Endothelial cell of umbilical vein (primary cell): ENCODE measurements at regions not wholly inside any gene's neighbourhood (a gene's known extent, or its start where the extent isn't known, plus 50 kb on each side); places are given as distances from the start of the nearest gene placed in this dataset.

Experiments used
- BruUV-seq: library from RNA; stranded (reverse); fragments of 400-500 nt; replicated peaks from 2 replicates; lab custom pipeline; 2021; lab: Mats Ljungman, UMichigan
- CTCF ChIA-PET: fragments of 300-600, 350-600 bp; sonication (Branson Sonifier 250); formaldehyde crosslinking; loops from one replicate; lab custom pipeline; 2021; ENCODE audit warnings: antibody characterized with exemption, inconsistent platforms; lab: Charles Lee
- POLR2A ChIA-PET: fragments of 300-600, 350-600 bp; sonication (Branson Sonifier 250); formaldehyde crosslinking; loops from one replicate; lab custom pipeline; 2021; ENCODE audit warnings: antibody characterized with exemption, inconsistent platforms; lab: Charles Lee
- DNase-seq: peaks from one replicate; pipeline ENCODE4 v3.0.0-alpha.2; 2011; ENCODE audit warnings: low read depth, low spot score
- FAIRE-seq: peaks from 2 replicates; lab custom pipeline; 2011; peaks lifted over from hg19 to GRCh38; lab: Jason Lieb, UNC
- H2AFZ ChIP-seq: 2 replicates; pipeline ENCODE4 v1.6.0; 2012; ENCODE audit warnings: low read depth, low read length, control low read depth, inconsistent platforms
- H3K27ac ChIP-seq: 2 replicates; pipeline ENCODE4 v1.5.1; 2011; ENCODE audit warnings: low read depth, mild to moderate bottlenecking, control low read depth, low read length, moderate library complexity; ENCODE audit not compliant: insufficient read depth
- H3K27me3 ChIP-seq, 2 experiments: 2 replicates each; pipeline versions ENCODE4 v1.6.0 to v1.6.1; 2011; ENCODE audit warnings: low read length in 2 of 2, mixed read lengths in 1 of 2; ENCODE audit not compliant: control insufficient read depth in 2 of 2, insufficient read depth in 2 of 2
- H3K36me3 ChIP-seq, 2 experiments: 2 replicates in 1 of 2; 3 replicates in 1 of 2; pipeline ENCODE4 v1.5.1; 2011; ENCODE audit warnings: low read length in 2 of 2, mild to moderate bottlenecking in 1 of 2, moderate library complexity in 1 of 2; ENCODE audit not compliant: control insufficient read depth in 2 of 2, insufficient read depth in 2 of 2; ENCODE audit errors: extremely low read depth in 1 of 2
- H3K4me1 ChIP-seq: 3 replicates; pipeline ENCODE4 v1.5.1; 2011; ENCODE audit warnings: mild to moderate bottlenecking, low read length; ENCODE audit not compliant: control insufficient read depth, insufficient read depth; ENCODE audit errors: extremely low read depth
- H3K4me2 ChIP-seq: 2 replicates; pipeline ENCODE4 v1.6.1; 2011; ENCODE audit warnings: low read length, control low read depth, mixed read lengths; ENCODE audit not compliant: insufficient read depth
- H3K4me3 ChIP-seq, 3 experiments: fragments of 200-600 bp in 1 of 3; sonication (generic), shearing (Covaris generic) in 1 of 3; replicated peaks in 1 of 3; 2 replicates each; pipeline ENCODE4 v1.5.1; 2011 to 2016; ENCODE audit warnings: control low read depth in 3 of 3, low read length in 3 of 3, mild to moderate bottlenecking in 2 of 3, inconsistent platforms in 1 of 3, low read depth in 1 of 3, moderate library complexity in 1 of 3; ENCODE audit not compliant: insufficient read depth in 1 of 3
- H3K79me2 ChIP-seq: 2 replicates; pipeline ENCODE4 v1.6.0; 2012; ENCODE audit warnings: low read length, inconsistent platforms; ENCODE audit not compliant: control insufficient read depth, insufficient read depth
- H3K9ac ChIP-seq: replicated peaks from 2 replicates; pipeline ENCODE3; 2011; ENCODE audit warnings: low read length, control low read depth; ENCODE audit not compliant: insufficient read depth; ENCODE audit errors: extremely low read depth
- H3K9me1 ChIP-seq: replicated peaks from 3 replicates; pipeline ENCODE4 v1.6.0; 2011; ENCODE audit warnings: mild to moderate bottlenecking, low read length; ENCODE audit not compliant: control insufficient read depth, insufficient read depth; ENCODE audit errors: extremely low read depth
- H3K9me3 ChIP-seq: replicated peaks from 2 replicates; pipeline ENCODE4 v1.5.1; 2012; ENCODE audit warnings: low read length, inconsistent platforms; ENCODE audit not compliant: control insufficient read depth, insufficient read depth
- H4K20me1 ChIP-seq: replicated peaks from 2 replicates; pipeline ENCODE3; 2011; ENCODE audit warnings: mild to moderate bottlenecking, low read length; ENCODE audit not compliant: control insufficient read depth, insufficient read depth; ENCODE audit errors: extremely low read depth
- EZH2 ChIP-seq: IDR thresholded peaks from 2 replicates; pipeline ENCODE4 v1.6.1; 2012; ENCODE audit warnings: borderline replicate concordance, low read depth, mild to moderate bottlenecking, moderate library complexity, low read length, inconsistent platforms; ENCODE audit not compliant: severe bottlenecking
- FOS ChIP-seq: IDR thresholded peaks from 2 replicates; pipeline ENCODE4 v1.6.1; 2011; ENCODE audit warnings: mild to moderate bottlenecking, low read length, moderate library complexity, borderline replicate concordance; ENCODE audit not compliant: insufficient read depth
- GATA2 ChIP-seq: IDR thresholded peaks from 2 replicates; pipeline ENCODE4 v1.7.0; 2011; ENCODE audit warnings: low read depth, mild to moderate bottlenecking, moderate library complexity, mixed read lengths, low read length; ENCODE audit not compliant: insufficient read length, insufficient read depth
- JUN ChIP-seq: IDR thresholded peaks from 2 replicates; pipeline ENCODE4 v1.6.1; 2011; ENCODE audit warnings: borderline replicate concordance, low read depth; ENCODE audit not compliant: insufficient read length, insufficient read depth
- MYC ChIP-seq: IDR thresholded peaks from one replicate; pipeline ENCODE4 v1.6.1; 2011; ENCODE audit warnings: mild to moderate bottlenecking, low read depth, low read length
- POLR2A ChIP-seq: IDR thresholded peaks from 2 replicates; pipeline ENCODE4 v1.6.1; 2012; ENCODE audit warnings: low read depth, mild to moderate bottlenecking, control low read depth, low read length
- POLR2AphosphoS5 ChIP-seq: IDR thresholded peaks from 2 replicates; pipeline ENCODE4 v1.6.1; 2012; ENCODE audit warnings: low read depth, mild to moderate bottlenecking, control low read depth, low read length, moderate library complexity; ENCODE audit not compliant: insufficient read depth
- dilution Hi-C: fragments of 300-500 bp; cut with MboI; formaldehyde crosslinking; loops from one replicate; pipeline ENCODE4 v1.15.0; 2019; ENCODE audit warnings: low sequenced_read_pairs; ENCODE audit not compliant: extremely low pct_ligation_motif_present
- intact Hi-C: fragments of 100-400 bp; cut with micrococcal nuclease; formaldehyde crosslinking; loops from one replicate; pipeline ENCODE4 v1.10.0; 2022
- TF ChIP-seq, protein P1 (sequence below), 2 donors: IDR thresholded peaks; 1 replicate in 1 of 2; 2 replicates in 1 of 2; pipeline ENCODE4 v1.5.1; 2011; ENCODE audit warnings: low read length in 2 of 2, mild to moderate bottlenecking in 2 of 2, moderate library complexity in 2 of 2, control low read depth in 1 of 2, inconsistent platforms in 1 of 2, low read depth in 1 of 2; ENCODE audit not compliant: insufficient read depth in 1 of 2; ENCODE audit errors: extremely low read depth in 1 of 2
- TF ChIP-seq, protein P2 (sequence below): IDR thresholded peaks from 2 replicates; pipeline ENCODE4 v1.6.1; 2011; ENCODE audit not compliant: insufficient read depth, insufficient read length

DNA sequence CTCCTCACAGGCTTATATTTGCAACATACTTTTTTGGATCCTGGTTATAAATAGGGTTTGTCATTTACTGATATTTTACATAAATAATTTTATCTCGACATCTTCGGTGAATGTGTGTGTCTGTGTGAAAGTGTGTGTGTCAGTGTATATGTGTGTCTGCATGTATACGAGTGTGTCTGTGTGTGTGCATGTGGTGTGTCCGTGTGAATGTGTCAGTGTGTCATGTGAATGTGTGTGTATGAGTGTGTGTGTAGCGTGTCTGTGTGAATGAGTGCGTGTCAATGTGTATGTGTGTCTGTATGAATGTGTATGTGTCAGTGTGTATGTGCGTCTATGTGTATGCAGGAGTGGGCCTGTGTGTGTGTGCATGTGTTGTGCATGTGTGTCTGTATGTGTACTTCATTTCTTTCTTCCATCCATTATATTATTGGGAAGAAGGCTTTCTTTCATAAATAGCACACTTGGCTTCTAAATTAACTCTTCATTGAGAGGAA is 161.6 kb downstream of the ST6GAL2 start:
- intact Hi-C loops (no loop called here), dilution Hi-C loops (no loop called here)
- CTCF ChIA-PET, result no interaction called here
- H3K36me3 ChIP-seq, result no peaks in the 10 kb centered on the region
- H2AFZ ChIP-seq, result no peak overlapping the region
- no peak overlapping the region for H3K4me3 ChIP-seq
- no peaks in the 10 kb centered on the region for H4K20me1 ChIP-seq
- H3K9me3 ChIP-seq, result peaks cover 5% of the 10 kb centered on the region
- no peak overlapping the region for H3K27ac ChIP-seq
- BruUV-seq, result no TSS peak
- POLR2A ChIA-PET, result no interaction called here
- no peak overlapping the region for H3K9ac ChIP-seq
- TF ChIP-seq MYC, result no peak
- TF ChIP-seq POLR2A, result no peak
- TF ChIP-seq JUN, result no peak
- no peak for TF ChIP-seq EZH2
- no peak for TF ChIP-seq FOS
- no peak for DNase-seq
- no peaks in the 10 kb centered on the region for H3K9me1 ChIP-seq
- no peaks in the 10 kb centered on the region for H3K79me2 ChIP-seq
- FAIRE-seq, result no peak
- H3K4me2 ChIP-seq, result no peak overlapping the region
- no peaks in the 10 kb centered on the region for H3K4me1 ChIP-seq
- H3K27me3 ChIP-seq, result no peaks in the 10 kb centered on the region

DNA sequence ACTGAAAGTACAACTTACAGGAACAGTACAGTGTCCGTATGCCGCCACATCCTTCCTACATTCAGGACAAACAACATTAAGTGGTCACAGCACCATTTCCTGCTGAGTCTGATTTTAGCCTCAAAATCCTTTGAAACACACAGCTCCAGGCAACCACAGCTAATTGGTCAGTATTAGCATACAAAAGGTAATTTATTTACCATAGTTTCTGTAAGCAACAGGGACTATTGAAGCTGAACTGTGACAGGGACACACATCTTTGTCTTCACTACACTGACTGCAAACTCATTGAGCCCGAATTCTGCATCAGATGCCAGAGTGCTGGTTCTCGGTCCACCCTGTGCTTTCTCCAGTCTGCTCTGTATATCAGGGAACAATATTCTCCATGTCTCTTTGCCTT is 151.8 kb downstream of the ST6GAL2 start:
- DNase-seq (no peak), FAIRE-seq (no peak)
- Histone ChIP-seq H3K9ac (no peak overlapping the region), H3K9me1 (no peaks in the 10 kb centered on the region), H3K27me3 (no peaks in the 10 kb centered on the region), H3K27ac (no peak overlapping the region), H3K4me3 (no peak overlapping the region), H3K79me2 (no peaks in the 10 kb centered on the region), H4K20me1 (no peaks in the 10 kb centered on the region), H2AFZ (no peak overlapping the region), H3K4me1 (no peaks in the 10 kb centered on the region), H3K36me3 (no peaks in the 10 kb centered on the region), H3K9me3 (peaks cover 3% of the 10 kb centered on the region), H3K4me2 (no peak overlapping the region)
- ChIA-PET CTCF (no interaction called here), POLR2A (no interaction called here)
- dilution Hi-C loops (no loop called here), intact Hi-C loops (no loop called here)
- no TSS peak for BruUV-seq
- no peak for TF ChIP-seq MYC
- no peak for TF ChIP-seq POLR2A
- no peak for TF ChIP-seq POLR2AphosphoS5
- TF ChIP-seq, protein P1, sequence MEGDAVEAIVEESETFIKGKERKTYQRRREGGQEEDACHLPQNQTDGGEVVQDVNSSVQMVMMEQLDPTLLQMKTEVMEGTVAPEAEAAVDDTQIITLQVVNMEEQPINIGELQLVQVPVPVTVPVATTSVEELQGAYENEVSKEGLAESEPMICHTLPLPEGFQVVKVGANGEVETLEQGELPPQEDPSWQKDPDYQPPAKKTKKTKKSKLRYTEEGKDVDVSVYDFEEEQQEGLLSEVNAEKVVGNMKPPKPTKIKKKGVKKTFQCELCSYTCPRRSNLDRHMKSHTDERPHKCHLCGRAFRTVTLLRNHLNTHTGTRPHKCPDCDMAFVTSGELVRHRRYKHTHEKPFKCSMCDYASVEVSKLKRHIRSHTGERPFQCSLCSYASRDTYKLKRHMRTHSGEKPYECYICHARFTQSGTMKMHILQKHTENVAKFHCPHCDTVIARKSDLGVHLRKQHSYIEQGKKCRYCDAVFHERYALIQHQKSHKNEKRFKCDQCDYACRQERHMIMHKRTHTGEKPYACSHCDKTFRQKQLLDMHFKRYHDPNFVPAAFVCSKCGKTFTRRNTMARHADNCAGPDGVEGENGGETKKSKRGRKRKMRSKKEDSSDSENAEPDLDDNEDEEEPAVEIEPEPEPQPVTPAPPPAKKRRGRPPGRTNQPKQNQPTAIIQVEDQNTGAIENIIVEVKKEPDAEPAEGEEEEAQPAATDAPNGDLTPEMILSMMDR (IDR thresholded peaks at IDR 0.05; ENCODE audit: extremely low read depth in 1 of 2, insufficient read depth in 1 of 2, low read depth in 1 of 2, low read length in 2 of 2), result no peak
- no peak for TF ChIP-seq JUN
- TF ChIP-seq, protein P2, sequence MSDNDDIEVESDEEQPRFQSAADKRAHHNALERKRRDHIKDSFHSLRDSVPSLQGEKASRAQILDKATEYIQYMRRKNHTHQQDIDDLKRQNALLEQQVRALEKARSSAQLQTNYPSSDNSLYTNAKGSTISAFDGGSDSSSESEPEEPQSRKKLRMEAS, result no peak
- no peak for TF ChIP-seq EZH2
- no peak for TF ChIP-seq GATA2
- TF ChIP-seq FOS, result no peak
